KMS-11 (cell line): ENCODE measurements at regions not wholly inside any gene's neighbourhood (a gene's known extent, or its start where the extent isn't known, plus 50 kb on each side); places are given as distances from the start of the nearest gene placed in this dataset.

Source experiments
- H2AFZ ChIP-seq: fragments of 200-600 bp; sonication (generic); 2 replicates; pipeline ENCODE4 v1.6.1; 2016; ENCODE audit warnings: antibody characterized with exemption, mixed run types, low read depth
- H3K27ac ChIP-seq: fragments of 200-600 bp; sonication (generic); 2 replicates; pipeline ENCODE4 v1.6.1; 2016; ENCODE audit warnings: mild to moderate bottlenecking, mixed run types
- H3K27me3 ChIP-seq: fragments of 200-600 bp; sonication (generic); 2 replicates; pipeline ENCODE4 v1.6.1; 2017; ENCODE audit warnings: mild to moderate bottlenecking, low read depth, mixed run types, moderate library complexity; ENCODE audit not compliant: insufficient read depth
- H3K36me3 ChIP-seq: fragments of 200-600 bp; sonication (generic); 2 replicates; pipeline ENCODE4 v1.6.1; 2017; ENCODE audit warnings: mild to moderate bottlenecking, mixed run types; ENCODE audit not compliant: insufficient read depth
- H3K4me1 ChIP-seq: fragments of 200-600 bp; sonication (generic); 2 replicates; pipeline ENCODE4 v1.6.1; 2016; ENCODE audit warnings: mild to moderate bottlenecking, low read depth, mixed run types; ENCODE audit not compliant: poor library complexity, severe bottlenecking
- H3K4me2 ChIP-seq: fragments of 200-600 bp; sonication (generic); 2 replicates; pipeline ENCODE4 v1.7.0; 2016; ENCODE audit warnings: mild to moderate bottlenecking, mixed run types
- H3K4me3 ChIP-seq: fragments of 200-600 bp; sonication (generic); IDR thresholded peaks from 2 replicates; pipeline ENCODE4 v1.6.1; 2017; ENCODE audit warnings: low read depth, low read length, mixed read lengths; ENCODE audit not compliant: insufficient read depth
- H3K79me2 ChIP-seq: fragments of 200-600 bp; sonication (generic); 2 replicates; pipeline ENCODE4 v1.6.1; 2016; ENCODE audit warnings: low read depth, mixed run types; ENCODE audit not compliant: insufficient read depth
- H3K9ac ChIP-seq: fragments of 200-600 bp; sonication (generic); 2 replicates; pipeline ENCODE4 v1.6.1; 2016; ENCODE audit warnings: mild to moderate bottlenecking, mixed run types
- H4K20me1 ChIP-seq: fragments of 200-600 bp; sonication (generic); 2 replicates; pipeline ENCODE4 v1.6.1; 2016; ENCODE audit warnings: mild to moderate bottlenecking, mixed run types; ENCODE audit not compliant: insufficient read depth
- CTCF ChIP-seq: fragments of 200-600 bp; sonication (generic); conservative IDR thresholded peaks from 2 replicates; pipeline ENCODE4 v1.6.1; 2017; ENCODE audit warnings: low read depth, mild to moderate bottlenecking, antibody characterized with exemption, low read length, moderate library complexity, mixed read lengths

- Histone ChIP-seq H3K4me3 (no peak overlapping the region), H3K4me1 (no peaks in the 10 kb centered on the region), H3K27ac (no peak overlapping the region), H3K9ac (no peak overlapping the region), H3K36me3 (no peaks in the 10 kb centered on the region), H3K4me2 (no peak overlapping the region), H3K27me3 (no peaks in the 10 kb centered on the region), H3K79me2 (no peaks in the 10 kb centered on the region), H4K20me1 (no peaks in the 10 kb centered on the region), H2AFZ (no peak overlapping the region)
- TF ChIP-seq CTCF: no peak
These were observed 115.0 kb downstream of the CETN3 start for GRCh38 chr5:90294604-90295003.

- Histone ChIP-seq H3K27ac (no peak overlapping the region), H3K27me3 (no peaks in the 10 kb centered on the region)
- no peak for TF ChIP-seq CTCF
These were observed 115.6 kb downstream of the CETN3 start for GRCh38 chr5:90293931-90294330.

GRCh38 chr5:90290648-90291047, 118.9 kb downstream of the CETN3 start:
- no peak overlapping the region for H3K9ac ChIP-seq
- no peak overlapping the region for H3K27ac ChIP-seq
- H4K20me1 ChIP-seq: no peaks in the 10 kb centered on the region
- H3K27me3 ChIP-seq: no peaks in the 10 kb centered on the region
- no peak overlapping the region for H3K4me2 ChIP-seq
- H2AFZ ChIP-seq: no peak overlapping the region
- no peak overlapping the region for H3K4me3 ChIP-seq
- no peaks in the 10 kb centered on the region for H3K79me2 ChIP-seq
- TF ChIP-seq CTCF: no peak
- no peaks in the 10 kb centered on the region for H3K36me3 ChIP-seq
- H3K4me1 ChIP-seq: no peaks in the 10 kb centered on the region

More at GRCh38 chr5:90293931-90294330, 115.6 kb downstream of the CETN3 start:
- H3K9ac ChIP-seq: no peak overlapping the region
- H3K36me3 ChIP-seq: no peaks in the 10 kb centered on the region
- no peak overlapping the region for H3K4me3 ChIP-seq
- H3K79me2 ChIP-seq: no peaks in the 10 kb centered on the region
- H4K20me1 ChIP-seq: no peaks in the 10 kb centered on the region
- H2AFZ ChIP-seq: no peak overlapping the region
- H3K4me1 ChIP-seq: no peaks in the 10 kb centered on the region
- no peak overlapping the region for H3K4me2 ChIP-seq

GRCh38 chr5:90289837-90290236, 119.7 kb downstream of the CETN3 start:
- H2AFZ ChIP-seq: no peak overlapping the region
- no peak overlapping the region for H3K4me3 ChIP-seq
- no peaks in the 10 kb centered on the region for H3K36me3 ChIP-seq
- no peaks in the 10 kb centered on the region for H4K20me1 ChIP-seq
- no peak for TF ChIP-seq CTCF
- H3K9ac ChIP-seq: no peak overlapping the region
- no peaks in the 10 kb centered on the region for H3K4me1 ChIP-seq
- no peaks in the 10 kb centered on the region for H3K27me3 ChIP-seq
- no peak overlapping the region for H3K27ac ChIP-seq
- no peak overlapping the region for H3K4me2 ChIP-seq
- H3K79me2 ChIP-seq: no peaks in the 10 kb centered on the region

- no peaks in the 10 kb centered on the region for H3K27me3 ChIP-seq
- TF ChIP-seq CTCF: no peak
These were observed 122.5 kb downstream of the CETN3 start for GRCh38 chr5:90287036-90287435.

More at GRCh38 chr5:90287036-90287435, 122.5 kb downstream of the CETN3 start:
- H4K20me1 ChIP-seq: no peaks in the 10 kb centered on the region
- no peak overlapping the region for H3K9ac ChIP-seq
- no peak overlapping the region for H3K4me3 ChIP-seq
- H3K27ac ChIP-seq: no peak overlapping the region
- H3K79me2 ChIP-seq: no peaks in the 10 kb centered on the region
- no peaks in the 10 kb centered on the region for H3K4me1 ChIP-seq
- H2AFZ ChIP-seq: no peak overlapping the region
- no peaks in the 10 kb centered on the region for H3K36me3 ChIP-seq
- H3K4me2 ChIP-seq: no peak overlapping the region
